ENCODE measurements at regions not wholly inside any gene's neighbourhood (a gene's known extent, or its start where the extent isn't known, plus 50 kb on each side); places are given as distances from the start of the nearest gene placed in this dataset.

GRCh38 chr2:155223781-155224406 is 525.4 kb downstream of the KCNJ3 start:
- peak; percentile 11 for DNase-seq

GRCh38 chr2:155218945-155219344 is 520.5 kb downstream of the KCNJ3 start:
- DNase-seq: no peak

GRCh38 chr2:155218292-155218924 is 519.9 kb downstream of the KCNJ3 start:
- DNase-seq: no peak

DNA sequence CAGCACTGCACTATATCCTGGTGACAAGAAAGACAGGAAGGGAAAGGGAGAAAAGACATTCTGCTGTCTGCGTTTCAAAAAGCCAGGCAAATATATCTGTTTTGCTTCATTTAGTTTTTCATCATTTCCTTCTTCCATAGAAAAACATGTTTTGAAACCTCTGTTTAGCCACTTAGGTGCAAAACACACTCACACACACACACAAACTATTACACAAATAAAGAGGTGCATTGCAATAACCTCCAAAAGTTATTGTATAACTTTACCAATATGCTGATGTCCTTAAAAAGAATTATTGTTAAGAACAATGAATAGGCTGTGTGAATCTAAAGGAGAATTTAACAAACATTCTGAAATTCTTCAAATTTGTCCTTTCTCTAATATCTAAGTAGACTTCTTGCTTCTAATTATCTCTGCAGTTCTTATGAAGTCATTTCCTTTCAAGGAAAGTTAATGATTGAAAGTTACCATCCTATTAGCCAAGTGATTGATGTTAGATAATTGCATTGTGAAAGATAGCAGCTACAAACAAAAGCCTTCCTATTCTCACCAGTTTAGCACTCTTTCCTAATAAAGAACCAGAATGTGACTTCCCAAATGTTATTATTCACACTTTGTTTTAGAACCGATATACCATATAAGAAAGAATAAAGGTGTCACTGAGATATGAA is 516.7 kb downstream of the KCNJ3 start:
- no peak for DNase-seq

DNA sequence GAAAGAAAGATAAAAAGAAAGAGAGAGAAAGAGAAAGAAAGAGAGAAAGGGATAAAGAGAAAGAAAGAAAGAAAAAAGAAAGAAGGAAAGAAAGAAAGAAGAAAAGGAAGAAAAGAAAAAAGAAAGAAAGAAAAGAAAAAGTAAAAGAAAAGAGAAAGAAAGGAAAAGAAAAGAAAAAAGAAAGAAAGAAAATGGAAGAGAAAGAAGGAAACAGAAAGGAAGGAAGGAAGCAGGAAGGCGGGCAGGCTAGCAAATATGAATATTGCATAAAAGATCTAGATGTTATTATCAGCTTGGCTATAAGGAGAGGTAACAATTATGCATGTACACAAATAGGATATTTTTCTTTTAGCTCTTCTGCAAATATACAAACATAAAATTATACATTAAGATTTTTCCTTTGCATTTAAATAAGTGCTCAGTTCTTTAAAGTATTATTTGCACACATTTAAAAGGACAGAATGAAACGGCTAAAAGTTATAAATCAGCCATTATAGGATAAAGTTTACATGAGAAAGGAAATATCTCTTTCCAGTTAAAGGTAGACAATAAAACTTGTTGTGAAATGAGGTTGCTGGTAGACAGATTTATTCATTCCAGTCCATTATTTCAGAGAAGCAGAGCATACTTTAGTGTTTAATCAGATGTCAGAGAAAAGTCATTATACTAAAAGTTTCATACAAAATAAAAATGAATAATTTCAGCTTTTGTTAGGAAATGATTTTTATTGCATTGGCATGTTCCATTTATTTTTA is 511.4 kb downstream of the KCNJ3 start:
- DNase-seq: no peak

DNA sequence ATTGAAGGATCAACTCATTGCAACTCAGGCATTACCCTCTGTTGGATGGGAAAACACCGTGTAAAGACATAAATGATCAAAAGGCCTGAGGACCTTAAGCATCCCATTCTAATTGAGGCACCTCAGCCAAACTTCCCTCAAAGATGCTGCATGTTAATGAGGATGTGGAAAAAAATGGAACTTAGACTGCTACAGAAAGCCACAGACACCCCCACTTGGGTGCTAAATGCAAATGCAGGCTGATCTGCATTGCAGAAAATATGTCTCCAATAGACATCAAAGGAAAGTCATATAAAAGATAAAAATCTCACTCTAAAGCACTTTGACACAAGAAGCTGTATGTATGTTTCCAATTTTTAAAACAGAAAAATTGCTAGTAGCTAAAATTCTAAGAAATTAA is 504.7 kb downstream of the KCNJ3 start:
- DNase-seq: peak; percentile 24

GRCh38 chr2:155200753-155201152 is 502.3 kb downstream of the KCNJ3 start:
- DNase-seq: no peak

GRCh38 chr2:155190342-155190741 is 491.8 kb downstream of the KCNJ3 start:
- no peak for DNase-seq

- DNase-seq: no peak
Observed at GRCh38 chr2:155178921-155179320, 480.4 kb downstream of the KCNJ3 start.

DNA sequence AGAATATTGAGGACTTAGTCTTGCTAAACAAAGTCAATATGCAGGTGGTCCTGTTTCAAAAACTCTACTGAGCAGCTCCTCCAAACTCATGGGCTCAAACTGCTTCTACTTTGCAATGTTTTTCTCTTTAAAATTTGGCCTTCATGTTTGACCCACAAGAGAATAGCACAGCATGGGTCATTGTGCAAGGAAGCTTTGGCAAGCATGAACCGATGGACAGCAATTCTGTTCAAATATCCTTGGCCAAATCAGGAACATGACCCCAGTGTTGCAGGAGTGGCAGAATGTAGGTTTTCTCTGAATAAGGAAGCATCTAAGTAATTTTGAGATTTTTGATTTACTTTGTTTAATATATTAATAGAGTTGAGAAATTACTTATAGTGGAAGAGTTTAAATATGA is 477.9 kb downstream of the KCNJ3 start:
- no peak for DNase-seq

- DNase-seq: no peak
Observed at GRCh38 chr2:155169317-155169716, 470.8 kb downstream of the KCNJ3 start.

GRCh38 chr2:155162494-155162893 is 464.0 kb downstream of the KCNJ3 start:
- DNase-seq: no peak

GRCh38 chr2:155161314-155161713 is 462.8 kb downstream of the KCNJ3 start:
- DNase-seq: no peak

GRCh38 chr2:155157711-155158110 is 459.2 kb downstream of the KCNJ3 start:
- DNase-seq: no peak

GRCh38 chr2:155157065-155157464 is 458.6 kb downstream of the KCNJ3 start:
- no peak for DNase-seq

DNA sequence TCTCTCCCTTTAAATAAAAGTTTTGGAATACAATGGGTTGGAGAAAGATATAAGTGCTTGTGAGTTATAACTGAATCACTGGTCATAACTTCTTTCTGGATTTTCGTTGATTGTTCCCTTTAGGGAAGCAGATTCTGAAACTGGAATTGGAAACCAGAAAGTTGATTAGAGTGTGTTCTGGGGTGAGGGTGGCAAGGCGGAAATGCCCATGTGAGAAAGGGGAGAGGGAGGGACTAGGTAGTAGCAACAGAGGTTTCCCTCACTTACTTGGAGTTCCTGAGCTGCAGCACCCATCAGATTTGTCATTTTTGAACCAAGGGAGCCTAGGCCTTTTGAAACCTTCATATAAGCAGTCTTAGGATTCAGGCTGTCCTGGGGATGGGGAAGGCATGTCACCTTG is 453.4 kb downstream of the KCNJ3 start:
- DNase-seq: no peak

DNA sequence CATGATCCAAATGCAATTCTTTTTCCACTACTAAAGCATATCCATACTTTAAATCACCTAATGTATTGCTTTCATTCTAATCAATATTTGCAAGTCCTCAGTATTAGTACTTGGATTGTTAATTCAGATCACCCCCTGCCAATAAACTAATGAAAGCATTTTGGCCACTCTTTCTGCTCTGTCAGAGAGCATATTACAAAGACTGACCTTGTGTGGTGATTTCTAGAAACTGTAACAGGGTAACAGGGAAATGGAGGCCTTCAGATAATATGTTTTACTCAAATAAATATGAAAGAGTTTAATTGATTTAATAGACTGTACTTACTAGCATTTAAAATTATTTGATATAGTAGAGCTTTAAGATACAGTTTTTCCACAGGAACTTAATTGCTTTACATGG is 453.0 kb downstream of the KCNJ3 start:
- DNase-seq: no peak

DNA sequence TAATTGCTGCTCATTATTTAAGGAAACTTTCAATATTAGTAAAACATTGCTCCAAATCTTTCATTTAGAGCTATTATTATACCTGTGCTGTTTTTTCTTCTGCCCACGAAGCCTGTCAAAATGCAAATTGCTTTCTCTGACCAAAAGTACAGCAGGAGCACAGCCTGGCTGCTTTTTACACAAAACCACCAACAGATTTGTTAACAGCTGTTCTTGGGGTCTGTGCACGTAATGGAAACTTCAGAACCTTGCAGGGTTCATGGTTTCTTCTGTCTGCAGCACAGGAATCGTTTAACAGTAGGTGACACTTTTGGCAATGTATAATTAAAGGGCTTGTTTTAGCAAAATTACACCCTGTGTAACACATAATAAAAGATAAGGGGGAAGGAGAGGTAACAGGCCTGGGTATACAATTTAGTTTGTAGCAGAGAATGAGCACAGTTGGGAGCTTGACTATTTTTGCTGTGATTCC is 447.3 kb downstream of the KCNJ3 start:
- peak; percentile 66 for DNase-seq

GRCh38 chr2:155141418-155141817 is 442.9 kb downstream of the KCNJ3 start:
- DNase-seq: no peak

DNA sequence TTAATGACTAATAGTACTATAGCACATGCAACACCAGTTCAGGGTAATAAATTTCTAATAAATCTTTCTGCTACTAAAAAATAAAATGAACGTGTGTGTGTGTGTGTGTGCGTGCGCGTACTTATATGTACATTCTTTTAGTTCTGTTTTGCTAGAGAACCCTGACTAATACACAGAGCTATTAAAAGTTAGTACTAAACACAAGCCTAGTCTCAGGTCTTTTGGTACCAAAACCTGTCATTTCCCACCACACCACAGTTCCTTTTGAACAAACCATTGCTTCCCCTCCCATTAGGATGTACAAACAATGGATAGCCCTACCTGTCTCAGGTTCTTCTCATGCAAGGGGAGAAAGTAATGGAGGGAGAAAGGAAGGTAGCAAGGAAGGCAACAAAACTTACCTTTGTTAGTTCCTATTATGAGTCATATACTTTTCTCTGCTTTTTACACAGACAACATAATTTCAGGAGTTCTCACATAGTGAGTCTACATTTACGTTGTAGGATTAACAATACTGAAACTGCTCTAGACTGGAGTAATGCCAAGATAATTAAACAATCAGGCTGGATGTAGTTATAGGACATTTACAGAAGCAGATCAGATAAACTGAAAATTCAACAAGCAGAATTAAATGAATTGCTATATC is 427.2 kb downstream of the KCNJ3 start:
- no peak for DNase-seq

GRCh38 chr2:155115846-155116245 is 417.4 kb downstream of the KCNJ3 start:
- DNase-seq: no peak

- no peak for DNase-seq
Observed at GRCh38 chr2:155111070-155111469, 412.6 kb downstream of the KCNJ3 start.

DNA sequence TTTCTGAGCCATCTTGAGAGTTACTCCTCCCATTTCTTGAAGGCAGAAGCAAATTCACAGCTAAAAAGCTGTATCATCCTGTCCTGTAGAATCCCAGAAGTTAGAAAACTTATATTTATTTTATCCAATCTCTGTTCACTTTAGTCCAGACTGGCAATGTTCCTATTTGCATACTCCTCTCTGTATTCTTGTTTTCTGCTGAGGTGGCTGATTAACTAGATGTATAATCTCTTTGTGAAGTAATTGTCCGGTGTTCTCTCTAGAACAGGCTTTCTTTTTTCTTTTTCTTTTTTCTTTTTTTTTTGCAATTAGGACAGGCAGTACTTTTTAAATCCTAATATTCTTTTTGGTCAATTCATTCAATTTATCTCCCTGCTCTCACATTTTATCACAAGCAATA is 411.0 kb downstream of the KCNJ3 start:
- DNase-seq: no peak

Data from NCI-H524 treated with DMSO at 0.1 percent for 48 hours (cell line).